HUDEP-2 (cell line): ENCODE measurements at regions not wholly inside any gene's neighbourhood (a gene's known extent, or its start where the extent isn't known, plus 50 kb on each side); places are given as distances from the start of the nearest gene placed in this dataset.
"Not testable (repeated sequence)": the region's sequence is repeated elsewhere in the genome, so short reads cannot be mapped to it uniquely, and the experiment has no call there.

Experiments used
- DNase-seq, 76 experiments: peaks; one replicate each; lab custom pipeline; 2025; ENCODE audit not compliant: unreplicated experiment in 76 of 76; lab: John Stamatoyannopoulos, UW

DNA sequence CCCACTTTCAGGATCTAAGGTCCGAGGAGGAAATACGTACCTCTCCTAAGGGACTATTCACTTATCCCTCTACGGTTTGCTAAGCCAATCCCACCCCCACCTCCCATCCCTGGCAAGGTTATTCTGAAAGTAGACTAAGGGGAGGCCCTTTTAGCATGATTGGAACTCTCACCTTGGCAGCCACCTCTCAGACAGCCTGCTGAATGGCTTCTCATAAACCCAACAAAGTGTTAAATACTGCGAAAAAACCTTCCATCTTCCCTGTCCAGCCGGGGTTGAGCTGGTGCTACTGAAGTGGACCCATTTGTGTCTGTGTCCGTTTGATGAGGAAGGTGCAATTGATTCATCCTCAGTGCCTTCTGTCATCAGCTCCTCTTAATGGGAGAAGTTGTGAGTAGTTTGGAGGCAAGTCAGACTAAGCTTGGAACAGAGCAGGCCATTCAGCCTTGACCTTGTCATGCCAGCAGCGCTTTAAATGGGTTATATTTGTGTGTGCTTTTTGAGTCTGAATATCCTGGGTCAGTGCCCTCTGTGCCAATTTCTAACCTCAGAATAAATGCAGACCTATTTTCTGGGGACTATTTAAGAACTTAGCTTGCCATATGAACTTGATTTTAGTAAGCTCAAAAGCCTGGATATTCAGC lies 476.3 kb upstream of the ZNF608 start:
- DNase-seq = no peak

DNA sequence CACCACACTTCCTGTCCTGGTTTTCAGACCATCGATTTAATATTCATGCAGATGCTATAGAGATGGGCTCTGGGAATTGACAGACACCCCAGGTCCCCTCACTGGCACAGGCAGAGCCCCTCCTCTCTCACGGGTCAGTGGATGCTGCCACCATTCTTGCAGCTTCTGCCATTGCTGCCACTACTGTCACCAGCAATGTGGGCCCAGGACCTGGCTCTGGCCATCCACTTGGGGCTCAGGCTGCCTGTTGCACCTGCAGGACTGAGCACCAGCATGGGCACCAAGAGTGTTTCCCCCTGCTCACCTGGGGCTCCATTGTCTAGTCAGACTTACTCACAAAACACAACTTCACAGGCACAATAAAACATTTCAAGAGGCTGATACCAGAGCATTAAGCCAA lies 479.0 kb upstream of the ZNF608 start:
- no peak for DNase-seq

DNA sequence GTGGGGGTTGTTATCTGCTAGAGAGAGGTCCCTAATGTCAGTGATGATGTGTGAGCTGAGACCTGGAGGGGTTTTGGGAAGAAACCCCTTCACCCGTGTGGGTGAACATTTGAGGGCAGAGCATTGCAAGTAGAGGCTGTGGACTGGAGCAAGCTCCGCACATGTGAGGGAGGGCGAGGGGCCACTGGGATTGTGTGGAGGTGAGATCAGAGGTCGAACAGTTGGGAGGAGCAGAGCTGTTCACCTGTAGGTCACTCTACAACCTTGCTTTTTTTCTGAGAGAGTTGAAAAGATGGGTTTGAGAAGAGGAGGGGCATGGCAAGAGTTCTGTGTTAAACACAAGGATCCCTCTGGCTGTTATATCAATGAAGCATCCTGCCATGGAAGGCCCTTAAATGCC lies 480.4 kb upstream of the ZNF608 start:
- no peak for DNase-seq

DNA sequence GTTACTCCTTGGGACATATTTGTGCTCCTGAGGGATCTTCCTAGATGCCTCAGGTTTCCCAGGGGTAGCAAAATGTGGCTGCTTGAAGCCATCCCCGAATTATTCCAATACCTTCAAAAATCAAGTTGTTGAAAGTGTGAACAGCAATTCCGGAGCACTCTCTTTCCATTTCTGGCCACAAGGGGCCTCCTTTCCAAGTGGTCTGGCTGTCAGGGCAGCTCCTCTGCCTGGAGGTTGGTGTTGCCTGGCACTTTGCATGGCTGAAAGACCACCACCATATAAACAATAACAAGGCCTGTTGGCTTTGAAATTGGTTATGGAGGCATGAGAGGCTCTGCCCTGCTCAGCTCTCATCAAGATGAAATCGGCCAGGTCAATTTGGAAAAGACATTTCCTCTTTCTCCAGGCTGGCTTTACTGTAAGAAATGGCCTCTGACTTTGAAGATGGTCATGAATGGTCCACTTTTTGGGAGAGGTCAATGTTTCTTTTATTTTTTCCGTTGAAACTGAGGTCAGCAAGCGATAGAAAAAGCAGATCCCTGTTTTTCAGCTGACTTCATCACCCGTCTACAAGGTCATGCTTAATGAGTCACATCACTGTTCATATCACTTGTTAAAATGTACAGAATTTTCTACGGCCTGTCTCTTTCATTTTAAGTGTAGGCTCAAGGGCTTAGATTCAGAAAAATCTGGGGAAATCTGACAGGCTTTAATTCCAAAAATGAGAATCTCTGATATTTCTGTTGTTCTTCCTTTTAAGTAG lies 481.1 kb upstream of the ZNF608 start:
- peak in 3 of 76 experiments; percentile 0 to 1 (median 1) for DNase-seq

DNA sequence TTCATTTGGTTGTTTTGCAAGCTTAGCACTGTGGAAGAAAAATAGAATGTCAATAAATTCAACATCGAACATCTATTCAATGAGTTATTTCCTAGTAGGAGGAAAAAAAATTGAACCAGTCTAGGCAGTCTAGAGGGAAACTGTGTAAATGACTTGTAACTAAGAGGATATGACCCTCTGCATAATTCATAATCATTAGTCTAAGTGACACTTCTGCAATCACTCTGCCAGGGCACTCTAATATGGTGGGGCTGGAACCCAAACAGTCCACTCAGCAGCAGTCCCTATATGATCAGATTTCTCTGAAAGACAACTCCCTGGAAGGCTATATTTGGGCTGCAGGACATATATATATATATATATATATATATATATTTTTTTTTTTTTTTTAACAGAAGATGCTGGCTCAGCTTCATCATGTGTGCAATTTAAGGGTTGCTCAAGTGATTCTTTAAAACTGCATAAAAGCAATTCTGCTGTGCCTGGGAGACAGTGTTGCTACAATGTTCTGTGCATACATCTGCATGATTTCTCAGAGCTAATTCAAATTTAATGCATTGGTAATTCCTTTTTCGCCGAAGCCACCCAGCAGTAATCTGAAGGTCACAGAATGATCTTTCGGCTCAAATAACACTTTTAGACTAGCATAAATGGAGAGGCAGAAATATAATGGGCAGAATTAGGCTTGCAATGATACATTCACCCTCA lies 482.1 kb upstream of the ZNF608 start:
- no peak for DNase-seq

DNA sequence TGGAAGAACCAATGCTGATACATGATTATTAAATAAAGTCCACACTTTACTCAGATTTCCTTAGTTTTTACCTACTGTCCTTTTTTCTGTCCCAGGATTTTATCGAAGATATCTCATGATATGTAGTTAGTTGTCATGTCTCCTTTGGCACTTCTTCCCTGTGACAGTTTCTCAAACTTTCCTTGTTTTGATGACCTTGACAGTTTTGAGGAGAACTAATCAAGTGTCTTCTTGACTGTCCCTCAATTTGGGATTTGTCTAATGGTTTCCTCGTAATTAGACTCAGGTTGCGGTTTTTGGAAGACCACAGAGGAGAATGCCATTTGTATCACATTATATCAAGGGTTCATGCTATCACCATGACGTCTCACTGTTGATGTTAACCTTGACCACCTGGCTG lies 483.1 kb upstream of the ZNF608 start:
- DNase-seq = no peak

DNA sequence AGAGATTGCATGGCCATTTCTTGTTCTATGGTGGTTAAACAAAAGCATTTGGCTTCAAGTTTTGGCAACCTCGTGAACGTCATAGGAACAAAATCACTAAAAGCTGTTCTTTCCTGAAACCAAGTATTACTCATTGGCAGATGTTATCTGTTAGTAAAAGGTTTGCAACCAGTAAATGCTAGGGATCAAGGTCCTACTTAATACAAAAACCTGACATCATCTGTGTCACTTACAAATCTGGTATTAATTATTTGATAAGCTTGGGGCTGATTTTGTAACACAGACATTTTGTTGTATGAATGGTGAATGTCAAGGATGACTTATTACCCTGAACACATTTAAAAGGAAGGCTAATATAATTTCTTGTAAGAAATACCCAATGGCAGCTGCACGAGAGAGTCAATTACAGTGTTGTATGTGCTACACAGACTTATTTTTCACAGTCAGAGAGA lies 486.4 kb upstream of the ZNF608 start:
- DNase-seq = no peak

DNA sequence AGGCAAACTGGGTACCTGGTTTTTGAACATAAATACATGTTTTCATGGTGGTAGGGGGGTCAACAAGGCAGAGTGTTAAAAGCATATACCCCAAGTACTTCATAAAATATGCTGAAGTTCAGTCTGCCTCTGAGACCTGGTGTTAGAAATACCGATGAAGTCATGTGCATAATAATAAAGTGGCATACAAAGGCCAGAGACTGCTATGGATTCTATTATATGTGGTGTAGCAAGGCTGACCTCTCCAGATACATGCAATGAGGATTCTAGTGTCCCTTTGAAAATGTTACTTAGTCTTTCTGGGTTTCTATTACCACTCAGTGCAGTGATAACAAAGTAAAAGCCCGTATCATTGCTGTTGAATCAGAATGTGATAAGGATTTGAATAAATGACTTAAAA lies 487.5 kb upstream of the ZNF608 start:
- no peak for DNase-seq

DNA sequence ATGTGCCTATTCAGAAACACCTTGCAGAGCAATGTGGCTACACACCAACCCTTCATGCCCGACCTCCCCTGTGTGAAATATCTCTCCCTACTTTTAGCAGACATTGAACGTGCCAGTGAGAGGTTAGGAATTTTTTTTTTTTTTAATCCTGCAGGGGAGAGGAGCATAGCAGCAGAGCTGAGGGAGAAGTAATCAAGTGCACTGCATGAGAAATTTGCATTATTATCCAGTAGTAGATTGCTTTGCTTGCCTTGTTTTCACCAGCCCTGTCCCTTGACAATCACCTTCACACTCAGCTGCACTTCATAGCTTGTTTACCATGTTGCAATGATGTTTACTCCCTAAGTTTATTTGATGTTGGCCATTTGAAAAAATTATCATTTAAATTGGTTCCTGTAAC lies 489.6 kb upstream of the ZNF608 start:
- no peak for DNase-seq

DNA sequence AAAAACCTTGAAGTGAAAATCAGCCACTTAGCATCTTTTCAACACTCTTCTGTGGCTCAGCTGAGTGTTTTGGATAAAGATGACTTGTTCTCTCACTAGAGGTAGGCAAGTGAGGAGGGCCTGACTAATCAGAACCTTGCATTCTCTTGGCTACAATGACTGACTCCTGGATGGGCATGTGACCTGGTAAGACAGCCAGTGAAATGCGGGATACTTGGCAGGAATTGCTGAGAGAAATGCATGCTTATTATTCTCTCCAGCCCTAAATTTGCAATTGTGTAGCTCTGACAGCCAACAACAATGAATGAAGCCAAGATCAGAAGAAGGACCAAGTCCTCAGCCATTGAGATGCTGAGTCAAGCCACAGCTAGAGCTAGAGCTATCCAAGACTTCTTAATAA lies 490.5 kb upstream of the ZNF608 start:
- DNase-seq = no peak

DNA sequence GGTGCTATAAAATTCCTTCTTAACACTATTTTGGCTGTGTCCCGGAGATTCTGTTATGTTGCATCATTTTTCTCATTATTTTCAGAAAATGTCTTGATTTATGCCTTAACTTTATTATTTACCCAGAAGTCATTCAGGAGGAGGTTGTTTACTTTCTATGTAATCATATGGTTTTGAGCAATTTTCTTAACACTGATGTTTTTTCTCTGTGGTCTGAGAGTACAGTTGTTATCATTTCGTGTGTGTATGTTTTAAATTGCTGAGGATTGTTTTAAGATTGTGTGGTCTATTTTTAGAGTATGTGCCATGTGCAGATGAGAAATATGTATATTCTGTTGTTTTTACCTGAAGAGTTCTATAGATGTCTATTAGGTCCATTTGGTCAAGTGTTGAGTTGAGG lies 498.1 kb upstream of the ZNF608 start:
- no peak for DNase-seq

DNA sequence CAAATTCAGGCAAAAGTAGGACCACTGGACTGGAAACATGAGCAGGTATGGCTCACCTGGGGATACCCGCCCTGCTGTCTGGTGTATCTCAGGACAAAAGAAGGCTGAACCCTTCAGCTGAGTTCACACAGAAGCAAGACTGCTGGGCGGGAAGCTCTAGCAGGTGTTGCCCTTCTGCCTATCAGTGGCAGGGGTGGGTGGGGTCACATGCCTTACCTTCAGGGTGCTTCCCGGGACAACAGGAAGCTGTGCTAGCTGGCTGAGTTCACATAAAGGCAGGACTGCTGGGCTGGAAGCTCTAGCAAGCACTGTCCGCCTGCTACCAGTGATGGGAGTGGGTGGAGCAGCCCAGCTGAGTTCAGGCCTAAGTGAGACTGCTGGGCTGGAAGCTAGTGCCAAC lies 498.8 kb upstream of the ZNF608 start:
- DNase-seq = no peak

DNA sequence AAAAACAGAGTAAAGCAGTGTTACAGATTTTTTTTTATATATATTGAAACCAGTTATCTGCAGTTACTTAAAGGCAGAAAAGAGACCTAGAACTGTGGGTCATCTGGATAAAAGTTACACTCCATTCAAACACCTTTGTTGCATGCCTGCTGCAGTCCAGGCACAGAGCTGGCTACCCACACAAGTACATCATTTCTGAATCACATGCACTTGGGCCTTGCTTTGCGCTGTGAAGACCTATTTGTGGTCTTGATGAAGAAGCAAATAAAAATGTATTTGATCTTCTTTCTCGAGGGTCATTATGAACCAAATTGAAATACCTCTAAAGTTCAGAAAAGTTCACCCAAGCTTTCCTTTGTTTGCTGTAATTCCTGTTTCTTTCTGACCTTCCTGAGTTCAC lies 503.0 kb upstream of the ZNF608 start:
- no peak for DNase-seq

DNA sequence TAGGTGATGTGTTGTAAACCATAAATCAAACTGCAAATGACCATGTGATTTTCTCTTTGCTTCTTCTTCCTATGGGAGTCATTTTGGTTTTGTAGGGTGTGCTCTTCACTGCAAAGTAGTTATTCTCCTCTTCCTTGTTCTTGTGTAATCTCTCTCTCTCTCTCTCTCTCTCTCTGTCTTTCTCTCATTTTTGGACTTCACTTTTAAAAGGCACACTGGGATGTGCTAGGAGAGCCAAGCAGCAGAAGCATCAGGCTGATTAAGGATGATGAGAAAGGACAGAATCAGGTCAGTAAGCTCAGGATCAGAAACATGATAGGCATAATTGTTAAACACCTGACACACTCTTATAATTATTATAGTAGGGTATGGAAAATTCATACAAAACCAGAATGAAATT lies 505.3 kb upstream of the ZNF608 start:
- DNase-seq = no peak

DNA sequence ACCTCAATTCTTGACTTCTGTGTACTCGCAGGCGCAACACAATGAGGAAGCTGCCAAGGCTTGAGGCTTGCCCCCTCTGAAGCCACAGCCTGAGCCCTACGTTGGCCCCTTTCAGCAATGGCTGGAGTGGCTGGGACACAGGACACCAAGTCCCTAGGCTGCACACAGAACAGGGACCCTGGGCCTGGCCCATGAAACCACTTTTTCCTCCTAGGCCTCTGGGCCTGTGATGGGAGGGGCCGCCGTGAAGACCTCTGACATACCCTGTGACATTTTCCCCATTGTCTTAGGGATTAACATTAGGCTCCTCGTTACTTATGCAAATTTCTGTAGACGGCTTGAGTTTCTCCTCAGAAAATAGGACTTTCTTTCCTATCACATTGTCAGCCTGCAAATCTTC lies 507.2 kb upstream of the ZNF608 start:
- not testable (repeated sequence) for DNase-seq

DNA sequence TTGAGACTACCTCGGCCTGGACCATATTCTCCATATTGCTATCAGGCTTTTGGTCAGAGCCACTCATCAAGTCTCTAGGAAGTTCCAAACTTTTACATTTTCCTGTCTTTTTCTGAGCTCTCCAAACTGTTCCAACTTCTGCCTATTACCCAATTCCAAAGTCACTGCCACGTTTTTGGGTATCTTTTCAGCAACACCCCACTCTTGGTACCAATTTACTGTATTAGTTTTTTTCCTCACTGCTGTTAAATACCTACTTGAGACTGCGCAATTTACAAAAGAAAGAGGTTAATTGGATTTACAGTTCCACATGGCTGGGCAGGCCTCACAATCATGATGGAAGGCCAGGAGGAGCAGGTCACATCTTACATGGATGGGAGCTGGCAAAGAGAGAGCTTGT lies 507.8 kb upstream of the ZNF608 start:
- no peak for DNase-seq

DNA sequence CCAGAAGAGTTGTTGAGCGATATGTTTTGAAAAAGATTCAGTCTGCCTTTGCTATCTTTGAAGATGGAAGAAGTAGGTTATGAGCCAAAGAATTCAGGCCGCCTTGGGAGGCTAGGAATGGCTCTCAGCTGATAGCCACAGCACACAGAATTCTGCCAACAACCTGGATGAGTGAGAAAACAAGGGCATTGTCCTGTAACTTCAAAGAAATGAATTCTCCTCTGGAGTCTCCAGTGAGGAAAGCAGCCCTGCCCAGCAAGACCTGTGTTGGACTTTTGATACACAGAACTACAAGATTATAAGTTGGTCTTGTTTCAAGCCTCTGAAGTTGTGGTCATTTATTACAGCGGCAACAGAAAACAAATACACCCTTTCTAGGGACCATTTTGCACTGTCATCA lies 509.9 kb upstream of the ZNF608 start:
- DNase-seq = no peak

DNA sequence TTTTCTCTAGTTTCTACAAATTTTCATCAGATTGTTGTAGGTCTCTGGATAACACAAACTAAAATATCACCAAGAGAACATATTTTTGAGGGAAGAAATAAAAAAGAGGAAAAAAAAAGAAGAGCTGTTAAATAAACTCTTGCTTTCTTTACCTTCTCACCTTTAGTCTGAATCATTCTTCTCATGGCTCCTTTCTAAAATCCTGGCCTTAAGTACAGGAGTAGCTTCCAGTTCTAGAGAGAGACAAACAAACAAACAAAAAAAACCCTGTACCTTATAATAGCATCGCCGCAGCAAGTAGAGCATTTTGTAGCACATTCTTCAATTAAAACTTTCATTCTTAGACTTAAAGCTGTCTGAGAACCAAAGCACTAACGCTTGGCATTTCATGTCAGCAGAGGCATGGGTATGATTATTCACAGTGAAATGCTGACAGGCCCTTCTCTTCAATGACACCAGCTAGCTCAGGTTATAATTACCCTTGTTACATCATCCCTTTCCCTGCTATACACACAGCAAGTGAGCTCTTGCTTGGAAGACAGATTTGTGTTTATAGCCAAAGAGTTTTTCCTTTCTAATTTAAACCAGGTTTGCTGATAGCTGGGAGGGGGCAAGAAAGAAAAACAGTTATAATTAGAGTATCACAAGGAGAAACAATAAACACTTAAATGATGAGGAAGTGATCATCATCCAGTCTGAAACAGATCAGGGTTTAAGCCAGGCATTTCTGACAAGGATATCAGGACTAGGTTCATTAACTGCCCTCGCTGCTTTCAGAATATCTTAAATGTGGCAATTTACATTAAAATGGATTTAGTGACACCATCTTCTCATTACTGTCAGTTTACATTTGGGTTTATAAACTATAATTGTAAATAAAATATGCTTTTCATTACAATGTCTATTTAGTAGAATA lies 510.9 kb upstream of the ZNF608 start:
- no peak for DNase-seq

DNA sequence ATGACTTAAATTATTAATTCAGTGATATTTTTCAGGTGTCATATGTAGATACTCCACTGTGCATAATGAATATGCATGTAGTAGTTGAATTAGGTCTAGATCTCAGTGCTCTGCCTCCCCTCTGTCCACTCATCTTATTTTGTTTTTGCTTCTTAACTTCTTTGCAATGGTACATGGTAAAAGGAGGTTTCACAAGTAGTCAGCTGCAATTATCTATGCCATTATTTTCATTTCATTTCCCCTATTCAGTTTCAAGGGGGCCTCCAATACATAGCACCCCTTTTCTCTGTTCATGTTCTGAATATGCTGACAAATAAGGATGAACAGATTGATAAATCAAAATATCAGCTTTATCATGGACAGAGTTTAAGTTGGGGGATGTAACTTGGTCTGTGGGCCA lies 511.6 kb upstream of the ZNF608 start:
- DNase-seq = no peak

DNA sequence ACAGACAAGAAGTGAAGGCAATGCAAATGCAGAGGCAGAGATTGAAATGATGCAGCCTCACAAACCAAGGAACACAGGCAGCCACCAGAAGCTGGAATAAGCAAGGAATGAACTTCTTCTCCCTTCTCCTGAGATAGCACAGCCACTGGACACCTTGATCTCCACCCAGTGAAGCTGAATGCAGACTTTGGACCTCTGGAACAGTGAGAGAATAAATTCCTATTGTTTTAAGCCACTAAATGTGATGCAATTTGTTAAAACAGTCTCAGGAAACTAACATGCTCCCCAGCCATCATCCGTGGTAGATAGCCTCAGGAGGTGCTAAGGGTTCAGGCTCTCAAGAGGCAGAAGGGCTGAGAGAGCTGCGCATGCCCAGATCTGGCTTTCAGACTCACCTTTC lies 512.2 kb upstream of the ZNF608 start:
- no peak for DNase-seq
